ENCODE measurements at regions not wholly inside any gene's neighbourhood (a gene's known extent, or its start where the extent isn't known, plus 50 kb on each side); places are given as distances from the start of the nearest gene placed in this dataset.

GRCh38 chr4:14215116-14215770 lies 587.7 kb upstream of the BOD1L1 start:
- in situ Hi-C loops (cut with HindIII; ENCODE audit: low sequenced_read_pairs): no loop called here

GRCh38 chr4:14217401-14217800 lies 589.9 kb upstream of the BOD1L1 start:
- in situ Hi-C loops (cut with HindIII; ENCODE audit: low sequenced_read_pairs): no loop called here

- in situ Hi-C loops (cut with HindIII; ENCODE audit: low sequenced_read_pairs): no loop called here
Observed at GRCh38 chr4:14218641-14219040, 591.1 kb upstream of the BOD1L1 start.

GRCh38 chr4:14221176-14221575 lies 593.7 kb upstream of the BOD1L1 start:
- in situ Hi-C loops (cut with HindIII; ENCODE audit: low sequenced_read_pairs): no loop called here

GRCh38 chr4:14222377-14223029 lies 595.0 kb upstream of the BOD1L1 start:
- in situ Hi-C loops (cut with HindIII; ENCODE audit: low sequenced_read_pairs): no loop called here

GRCh38 chr4:14223461-14223860 lies 595.9 kb upstream of the BOD1L1 start:
- in situ Hi-C loops (cut with HindIII; ENCODE audit: low sequenced_read_pairs): no loop called here

GRCh38 chr4:14225688-14226207 lies 598.2 kb upstream of the BOD1L1 start:
- in situ Hi-C loops (cut with HindIII; ENCODE audit: low sequenced_read_pairs): no loop called here

GRCh38 chr4:14233126-14233525 lies 605.6 kb upstream of the BOD1L1 start:
- in situ Hi-C loops (cut with HindIII; ENCODE audit: low sequenced_read_pairs): no loop called here

GRCh38 chr4:14234307-14234706 lies 606.8 kb upstream of the BOD1L1 start:
- in situ Hi-C loops (cut with HindIII; ENCODE audit: low sequenced_read_pairs): no loop called here

- in situ Hi-C loops (cut with HindIII; ENCODE audit: low sequenced_read_pairs): no loop called here
Observed at GRCh38 chr4:14236359-14236758, 608.8 kb upstream of the BOD1L1 start.

- in situ Hi-C loops (cut with HindIII; ENCODE audit: low sequenced_read_pairs): no loop called here
Observed at GRCh38 chr4:14237911-14238310, 610.4 kb upstream of the BOD1L1 start.

- in situ Hi-C loops (cut with HindIII; ENCODE audit: low sequenced_read_pairs): no loop called here
Observed at GRCh38 chr4:14241574-14241973, 614.0 kb upstream of the BOD1L1 start.

GRCh38 chr4:14247767-14248166 lies 620.2 kb upstream of the BOD1L1 start:
- in situ Hi-C loops (cut with HindIII; ENCODE audit: low sequenced_read_pairs): no loop called here

- in situ Hi-C loops (cut with HindIII; ENCODE audit: low sequenced_read_pairs): no loop called here
Observed at GRCh38 chr4:14249226-14249625, 621.7 kb upstream of the BOD1L1 start.

GRCh38 chr4:14254252-14254651 lies 626.7 kb upstream of the BOD1L1 start:
- in situ Hi-C loops (cut with HindIII; ENCODE audit: low sequenced_read_pairs): loop anchor here (10.0 kb wide), 1 partner anchor 139 kb away; no protein-coding TSS in a partner anchor

GRCh38 chr4:14254926-14255325 lies 627.4 kb upstream of the BOD1L1 start:
- in situ Hi-C loops (cut with HindIII; ENCODE audit: low sequenced_read_pairs): loop anchor here (10.0 kb wide), 1 partner anchor 140 kb away; no protein-coding TSS in a partner anchor

- in situ Hi-C loops (cut with HindIII; ENCODE audit: low sequenced_read_pairs): loop anchor here (10.0 kb wide), 1 partner anchor 143 kb away; no protein-coding TSS in a partner anchor
Observed at GRCh38 chr4:14257903-14258302, 630.4 kb upstream of the BOD1L1 start.

- in situ Hi-C loops (cut with HindIII; ENCODE audit: low sequenced_read_pairs): loop anchor here (10.0 kb wide), 1 partner anchor 145 kb away; no protein-coding TSS in a partner anchor
Observed at GRCh38 chr4:14259936-14260335, 632.4 kb upstream of the BOD1L1 start.

GRCh38 chr4:14260591-14260990 lies 633.1 kb upstream of the BOD1L1 start:
- in situ Hi-C loops (cut with HindIII; ENCODE audit: low sequenced_read_pairs): no loop called here

GRCh38 chr4:14262221-14262620 lies 634.7 kb upstream of the BOD1L1 start:
- in situ Hi-C loops (cut with HindIII; ENCODE audit: low sequenced_read_pairs): no loop called here

- in situ Hi-C loops (cut with HindIII; ENCODE audit: low sequenced_read_pairs): no loop called here
Observed at GRCh38 chr4:14264437-14264836, 636.9 kb upstream of the BOD1L1 start.

GRCh38 chr4:14265651-14266050 lies 638.1 kb upstream of the BOD1L1 start:
- in situ Hi-C loops (cut with HindIII; ENCODE audit: low sequenced_read_pairs): no loop called here
